Lung (tissue), 11 donors: ENCODE measurements at regions not wholly inside any gene's neighbourhood (a gene's known extent, or its start where the extent isn't known, plus 50 kb on each side); places are given as distances from the start of the nearest gene placed in this dataset.

Source experiments
- ATAC-seq: fragments of 200-7000 bp; cut with Tn5 transposase; one replicate; pipeline ENCODE4 v1.9.1; 2020; ENCODE audit warnings: moderate number of reproducible peaks; ENCODE audit not compliant: insufficient read depth, low FRiP score
- DNase-seq, 3 donors: peaks; one replicate each; pipeline ENCODE4 v3.0.0-alpha.2; 2013 to 2017
- H3K27ac ChIP-seq, 2 donors: one replicate each; pipeline ENCODE4 v1.5.1; 2013; ENCODE audit warnings: mild to moderate bottlenecking in 2 of 2, moderate library complexity in 2 of 2, control low read depth in 1 of 2, inconsistent platforms in 1 of 2, low read depth in 1 of 2, low read length in 1 of 2
- H3K27me3 ChIP-seq, 3 donors: one replicate each; pipeline ENCODE4 v1.5.1; 2013; ENCODE audit warnings: low read length in 2 of 3; ENCODE audit not compliant: control insufficient read depth in 3 of 3, insufficient read depth in 3 of 3
- H3K36me3 ChIP-seq, 4 donors: one replicate each; pipeline ENCODE4 v1.5.1; 2013; ENCODE audit warnings: low read length in 4 of 4, mild to moderate bottlenecking in 1 of 4, moderate library complexity in 1 of 4; ENCODE audit not compliant: control insufficient read depth in 4 of 4, insufficient read depth in 4 of 4
- H3K4me1 ChIP-seq, 5 donors: one replicate each; pipeline ENCODE4 v1.5.1; 2013; ENCODE audit warnings: low read length in 5 of 5, mild to moderate bottlenecking in 2 of 5, moderate library complexity in 1 of 5; ENCODE audit not compliant: control insufficient read depth in 5 of 5, insufficient read depth in 5 of 5
- H3K4me3 ChIP-seq: one replicate; pipeline ENCODE4 v1.5.1; 2013; ENCODE audit warnings: mild to moderate bottlenecking, control low read depth, moderate library complexity
- H3K9ac ChIP-seq, 2 donors: one replicate each; pipeline ENCODE4 v1.5.1; 2013; ENCODE audit warnings: low read length in 2 of 2, control low read depth in 1 of 2; ENCODE audit not compliant: insufficient read depth in 1 of 2
- H3K9me3 ChIP-seq, 4 donors: one replicate each; pipeline ENCODE4 v1.5.1; 2013; ENCODE audit warnings: low read length in 3 of 4, mild to moderate bottlenecking in 1 of 4, moderate library complexity in 1 of 4; ENCODE audit not compliant: control insufficient read depth in 4 of 4, insufficient read depth in 3 of 4
- WGBS, 2 donors: extraction: QIAGEN DNeasy Blood & Tissue Kit; methylation state at CpG; one replicate each; pipeline ENCODE4 v1.1.7; 2013; 5-methylcytosine and 5-hydroxymethylcytosine counted together
- TF ChIP-seq, protein P1 (sequence below): IDR thresholded peaks from 2 replicates; pipeline ENCODE4 v1.5.1; 2012; ENCODE audit warnings: mild to moderate bottlenecking; ENCODE audit errors: control extremely low read depth, extremely low read depth
- donor health status: control.
- donor health status: control.
- donor health status: Bipolar disorder and iron deficiency.
- donor health status: healthy.
- donor health status: DM: yes; HTN: yes; CAD: no.

DNA sequence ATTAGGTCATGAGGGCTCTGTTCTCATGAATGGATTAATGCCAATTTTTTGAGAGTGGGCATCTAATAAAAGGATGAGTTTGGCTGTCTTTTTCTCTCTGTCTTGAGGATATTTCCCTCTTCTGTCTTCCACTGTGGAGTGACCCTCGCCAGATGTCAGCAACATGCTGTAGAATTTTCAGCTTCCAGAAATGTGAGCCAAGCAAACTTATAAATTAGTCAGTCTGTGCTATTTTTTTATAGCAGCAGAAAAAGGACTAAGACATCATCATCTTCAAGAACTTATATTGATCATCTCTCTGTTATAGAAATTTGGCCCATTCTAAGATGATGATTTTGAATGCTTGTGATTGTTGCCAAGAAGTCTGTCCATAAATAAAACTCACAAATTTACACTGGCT, 431.4 kb downstream of the FGF9 start:
- 73 to 82% methylated on average over 1 of the region's 1 CpG for WGBS, 2 donors

DNA sequence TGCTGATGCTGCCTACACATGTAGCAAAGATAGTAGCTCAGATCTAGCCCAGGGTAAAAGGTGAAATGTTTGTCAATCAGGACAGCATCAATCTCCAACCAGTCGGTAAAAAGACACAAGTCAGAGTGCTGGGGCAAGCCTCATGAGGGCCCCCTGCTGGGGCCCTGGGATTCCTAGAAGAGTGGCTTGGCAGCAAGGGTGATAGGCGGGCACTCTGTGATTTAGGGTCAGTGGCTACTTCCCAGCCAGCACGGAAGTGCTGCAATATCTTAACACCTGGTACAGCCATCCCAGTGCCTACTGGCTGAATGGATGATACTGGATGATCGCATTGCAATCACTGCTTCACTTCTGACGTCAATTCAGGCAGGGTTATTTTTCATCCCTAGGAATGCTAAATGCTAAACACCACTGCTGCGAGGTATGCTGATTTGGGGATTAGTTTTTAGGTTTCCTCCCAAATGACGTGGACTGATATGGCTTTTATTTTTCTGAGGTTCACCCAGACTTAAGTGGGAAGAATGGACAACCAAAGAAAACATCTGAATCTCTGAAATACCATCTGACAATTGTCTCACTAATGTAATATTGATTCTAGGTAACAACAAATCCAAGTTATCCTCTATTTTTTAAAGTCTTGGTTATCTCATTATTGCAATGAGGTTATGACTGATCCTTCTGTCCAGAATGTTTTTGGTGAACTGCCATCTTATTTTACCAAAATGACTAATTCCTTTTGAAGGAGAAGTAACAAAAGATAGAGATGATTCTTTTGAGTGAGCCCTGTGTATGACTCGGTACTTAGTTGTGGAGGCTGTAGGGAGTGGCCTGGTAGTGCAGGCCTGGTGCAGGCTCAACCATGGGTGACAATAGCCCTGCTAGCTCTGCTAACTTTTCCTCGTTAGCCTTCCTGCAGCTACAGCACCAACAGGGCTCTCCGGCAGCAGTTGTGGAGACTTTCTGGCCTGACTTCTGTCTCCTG, 432.5 kb downstream of the FGF9 start:
- 84 to 87% methylated on average over 10 of the region's 10 CpGs for WGBS, 2 donors
- TF ChIP-seq, protein P1, sequence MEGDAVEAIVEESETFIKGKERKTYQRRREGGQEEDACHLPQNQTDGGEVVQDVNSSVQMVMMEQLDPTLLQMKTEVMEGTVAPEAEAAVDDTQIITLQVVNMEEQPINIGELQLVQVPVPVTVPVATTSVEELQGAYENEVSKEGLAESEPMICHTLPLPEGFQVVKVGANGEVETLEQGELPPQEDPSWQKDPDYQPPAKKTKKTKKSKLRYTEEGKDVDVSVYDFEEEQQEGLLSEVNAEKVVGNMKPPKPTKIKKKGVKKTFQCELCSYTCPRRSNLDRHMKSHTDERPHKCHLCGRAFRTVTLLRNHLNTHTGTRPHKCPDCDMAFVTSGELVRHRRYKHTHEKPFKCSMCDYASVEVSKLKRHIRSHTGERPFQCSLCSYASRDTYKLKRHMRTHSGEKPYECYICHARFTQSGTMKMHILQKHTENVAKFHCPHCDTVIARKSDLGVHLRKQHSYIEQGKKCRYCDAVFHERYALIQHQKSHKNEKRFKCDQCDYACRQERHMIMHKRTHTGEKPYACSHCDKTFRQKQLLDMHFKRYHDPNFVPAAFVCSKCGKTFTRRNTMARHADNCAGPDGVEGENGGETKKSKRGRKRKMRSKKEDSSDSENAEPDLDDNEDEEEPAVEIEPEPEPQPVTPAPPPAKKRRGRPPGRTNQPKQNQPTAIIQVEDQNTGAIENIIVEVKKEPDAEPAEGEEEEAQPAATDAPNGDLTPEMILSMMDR = no peak
- DNase-seq = no peak
- Histone ChIP-seq H3K36me3 (no peaks in the 10 kb centered on the region), H3K9me3 (no peaks in the 10 kb centered on the region), H3K27ac (no peak overlapping the region), H3K27me3 (no peaks in the 10 kb centered on the region), H3K9ac (no peak overlapping the region), H3K4me1 (peaks cover 0 to 22% (median 5%) of the 10 kb centered on the region in 5 donors), H3K4me3 (no peak overlapping the region)
- no peak for ATAC-seq

More for the DNA sequence above, 431.4 kb downstream of the FGF9 start:
- H3K4me1 ChIP-seq = peaks cover 0 to 12% (median 3%) of the 10 kb centered on the region in 5 donors
- no peaks in the 10 kb centered on the region for H3K9me3 ChIP-seq
- H3K36me3 ChIP-seq = no peaks in the 10 kb centered on the region
- no peak overlapping the region for H3K27ac ChIP-seq
- no peaks in the 10 kb centered on the region for H3K27me3 ChIP-seq
- H3K4me3 ChIP-seq = no peak overlapping the region
- ATAC-seq (no peak), DNase-seq (peak in 2 of 3 donors; percentile 66 to 80)
- TF ChIP-seq, protein P1 = no peak
- no peak overlapping the region for H3K9ac ChIP-seq

DNA sequence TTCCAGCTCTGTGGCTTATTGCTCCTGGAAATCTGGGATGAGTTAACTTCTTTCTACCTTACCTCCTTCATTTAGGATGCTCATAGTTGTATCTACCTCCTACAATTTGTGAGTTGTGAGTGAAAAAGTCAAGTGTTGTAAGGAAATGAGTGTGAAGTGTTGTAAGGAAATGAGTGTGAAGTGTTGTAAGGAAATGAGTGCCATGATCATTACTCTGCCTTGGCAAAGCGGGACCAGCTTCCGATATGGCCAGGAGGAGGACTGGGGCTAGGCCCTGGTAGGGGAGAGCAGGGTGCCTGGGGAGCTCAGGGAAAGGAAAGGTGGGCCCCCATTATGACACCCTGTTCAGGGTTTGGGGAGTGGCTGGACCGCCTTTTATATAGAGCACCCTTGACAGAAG, 435.2 kb downstream of the FGF9 start:
- ATAC-seq = no peak
- H3K27me3 ChIP-seq = no peaks in the 10 kb centered on the region
- no peaks in the 10 kb centered on the region for H3K9me3 ChIP-seq
- no peak for DNase-seq
- TF ChIP-seq, protein P1 = no peak
- H3K4me3 ChIP-seq = no peak overlapping the region
- H3K27ac ChIP-seq = no peak overlapping the region
- no peak overlapping the region for H3K9ac ChIP-seq
- peaks cover 0 to 47% (median 9%) of the 10 kb centered on the region in 5 donors for H3K4me1 ChIP-seq
- H3K36me3 ChIP-seq = no peaks in the 10 kb centered on the region
- WGBS, 2 donors = 96 to 98% methylated on average over 3 of the region's 3 CpGs
